ENCODE measurements at regions not wholly inside any gene's neighbourhood (a gene's known extent, or its start where the extent isn't known, plus 50 kb on each side); places are given as distances from the start of the nearest gene placed in this dataset.

- TF ChIP-seq KDM5A (IDR thresholded peaks at IDR 0.05; ENCODE audit: low read length) (no peak), ATF2 (IDR thresholded peaks at IDR 0.05; ENCODE audit: low read length) (no peak), CTCF (IDR thresholded peaks at IDR 0.05; ENCODE audit: control extremely low read depth in 1 of 3, insufficient read depth in 1 of 3, low read depth in 1 of 3, low read length in 3 of 3) (no peak), POLR2A (IDR thresholded peaks at IDR 0.05; ENCODE audit: control extremely low read depth in 1 of 2, low read depth in 2 of 2, low read length in 2 of 2) (no peak), NRF1 (IDR thresholded peaks at IDR 0.05; ENCODE audit: low read depth, low read length) (no peak), EZH2 (IDR thresholded peaks at IDR 0.05; ENCODE audit: low read depth, low read length, severe bottlenecking) (no peak)
Observed at GRCh38 chr7:94195201-94195600, 191.0 kb upstream of the BET1 start.

Measured in H1 (cell line).